GM19025 (cell line): ENCODE measurements at regions not wholly inside any gene's neighbourhood (a gene's known extent, or its start where the extent isn't known, plus 50 kb on each side); places are given as distances from the start of the nearest gene placed in this dataset.
"Not testable (repeated sequence)": the region's sequence is repeated elsewhere in the genome, so short reads cannot be mapped to it uniquely, and the experiment has no call there.

Experiments used
- ATAC-seq: cut with Tn5 transposase; IDR thresholded peaks from one replicate; pipeline ENCODE4 v1.9.1; 2021; ENCODE audit warnings: mild to moderate bottlenecking, low read depth, moderate library complexity; ENCODE audit not compliant: unreplicated experiment

- ATAC-seq = no peak
Observed at GRCh38 chr2:61634512-61634911, 96.4 kb upstream of the XPO1 start.

DNA sequence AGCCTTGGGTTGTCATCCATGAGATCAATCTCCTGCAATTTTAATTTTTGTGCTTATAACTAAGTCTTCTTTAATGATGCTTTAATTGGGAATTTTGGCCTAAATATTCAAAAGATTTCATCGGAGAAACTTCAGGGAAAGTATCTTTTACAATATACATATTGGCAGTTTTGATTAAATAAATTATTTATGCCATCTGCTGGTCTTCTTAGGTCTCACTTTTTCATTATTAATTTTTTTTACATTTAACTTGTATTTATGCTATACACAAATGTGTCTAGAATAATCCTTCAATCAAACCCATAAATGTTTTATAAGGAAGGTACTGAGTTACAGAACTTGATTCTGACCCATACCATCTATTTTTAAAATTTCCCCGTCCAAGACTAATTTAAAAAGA lies 95.1 kb upstream of the XPO1 start:
- no peak for ATAC-seq

DNA sequence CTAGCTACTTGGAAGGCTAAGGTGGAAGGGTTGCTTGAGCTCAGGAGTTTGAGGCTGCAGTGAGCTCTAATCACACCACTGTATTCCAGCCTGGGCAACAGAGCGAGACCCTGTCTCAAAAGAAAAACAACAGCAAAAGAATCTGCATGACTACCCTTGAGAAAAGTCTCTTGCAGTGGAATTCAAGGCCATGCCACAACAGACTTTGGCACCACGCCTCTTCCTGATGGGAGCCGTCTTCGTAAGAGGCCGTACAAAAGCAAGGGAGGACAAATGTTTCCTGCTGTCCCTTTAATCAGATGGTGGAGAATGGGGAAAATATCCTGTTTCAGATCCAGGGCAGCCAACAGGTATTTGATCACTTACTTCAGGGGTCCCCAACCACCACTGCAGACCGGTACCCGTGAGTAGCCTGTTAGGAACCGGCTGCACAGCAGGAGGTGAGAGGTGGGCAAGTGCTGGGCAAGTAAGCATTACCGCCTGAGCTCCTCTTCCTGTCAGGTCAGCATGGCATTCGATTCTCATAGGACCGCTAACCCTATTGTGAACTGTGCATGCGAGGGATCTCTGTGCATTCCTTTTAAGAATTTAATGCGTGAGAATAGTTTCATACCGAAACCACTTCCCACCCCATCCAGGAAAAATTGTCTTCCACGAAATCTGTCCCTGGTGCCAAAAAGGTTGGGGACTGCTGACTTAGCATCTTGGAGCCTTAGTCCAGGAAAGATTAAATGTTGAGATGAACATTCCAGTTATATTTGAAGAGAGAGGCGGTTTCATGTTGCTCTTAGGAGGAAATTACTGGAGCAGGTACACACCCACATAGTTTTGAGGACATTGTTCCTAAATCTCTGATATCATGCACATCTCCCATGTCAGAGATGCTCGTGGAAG lies 94.4 kb upstream of the XPO1 start:
- ATAC-seq = no peak

GRCh38 chr2:61631321-61631720 lies 93.2 kb upstream of the XPO1 start:
- ATAC-seq = no peak

- ATAC-seq = no peak
Observed at GRCh38 chr2:61626827-61627226, 88.7 kb upstream of the XPO1 start.

- ATAC-seq = no peak
Observed at GRCh38 chr2:61623747-61624146, 85.6 kb upstream of the XPO1 start.

DNA sequence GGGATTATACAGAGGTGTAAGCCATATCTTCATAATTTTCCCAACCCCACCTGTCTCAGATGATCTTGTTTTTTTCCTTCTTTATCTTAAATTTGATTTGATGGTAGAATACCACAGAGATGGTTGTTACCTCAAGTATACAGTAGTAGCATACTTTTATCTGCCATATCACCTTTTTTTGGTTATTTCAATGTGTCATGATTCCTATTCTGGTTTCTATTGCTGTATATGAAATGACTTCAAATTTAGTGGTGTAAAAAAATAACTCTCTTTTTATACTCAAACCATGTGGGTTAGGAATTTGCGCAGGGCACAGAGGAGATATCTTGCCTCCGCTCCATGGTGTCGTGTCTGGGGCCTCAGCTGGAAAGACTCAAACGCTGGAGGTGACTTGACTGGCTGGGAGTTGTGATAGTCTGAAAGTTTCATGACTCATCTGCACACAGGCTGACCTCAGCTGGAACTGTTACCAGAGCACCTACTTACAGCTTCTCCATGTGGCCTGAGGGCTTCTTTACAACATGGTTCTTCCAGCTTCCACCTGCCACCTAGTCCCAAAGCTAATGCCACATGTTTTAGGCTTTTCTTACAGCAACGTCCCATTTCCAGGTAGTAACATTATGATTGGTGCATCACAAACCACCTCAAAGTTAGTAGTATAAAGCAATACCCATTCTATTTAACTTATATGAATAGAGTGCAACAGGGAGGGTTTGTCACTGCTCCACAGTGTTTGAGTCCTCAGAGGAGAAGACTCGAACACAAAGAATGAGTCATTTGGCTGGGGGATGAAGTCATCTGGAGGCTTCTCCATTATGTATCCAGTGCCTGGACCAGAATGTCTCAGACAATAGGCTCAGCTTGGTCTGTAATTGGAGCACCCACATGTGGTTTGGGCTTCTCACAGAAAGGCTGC lies 82.3 kb upstream of the XPO1 start:
- no peak for ATAC-seq

GRCh38 chr2:61619561-61619960 lies 81.4 kb upstream of the XPO1 start:
- ATAC-seq = no peak

DNA sequence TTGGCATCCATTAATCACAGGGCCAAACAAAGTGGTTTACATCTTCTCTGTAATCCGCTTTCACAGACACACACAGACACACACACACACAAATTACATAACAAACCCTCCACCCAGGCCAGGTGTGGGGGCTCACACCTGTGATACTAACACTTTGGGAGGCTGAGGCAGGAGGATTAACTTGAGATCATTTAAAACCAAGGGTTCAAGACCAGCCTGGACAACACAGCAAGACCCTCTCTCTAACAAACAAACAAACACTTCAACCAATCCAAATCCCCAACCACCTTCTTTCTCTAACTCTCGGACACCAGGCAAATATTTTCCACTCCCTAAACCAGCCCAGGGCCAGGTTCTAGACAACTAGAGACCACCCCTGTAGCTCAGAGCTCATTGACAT lies 79.5 kb upstream of the XPO1 start:
- no peak for ATAC-seq

GRCh38 chr2:61605245-61605644 lies 67.1 kb upstream of the XPO1 start:
- no peak for ATAC-seq

- ATAC-seq = no peak
Observed at GRCh38 chr2:61604433-61604832, 66.3 kb upstream of the XPO1 start.

GRCh38 chr2:61598515-61599156 lies 60.5 kb upstream of the XPO1 start:
- ATAC-seq = not testable (repeated sequence)

DNA sequence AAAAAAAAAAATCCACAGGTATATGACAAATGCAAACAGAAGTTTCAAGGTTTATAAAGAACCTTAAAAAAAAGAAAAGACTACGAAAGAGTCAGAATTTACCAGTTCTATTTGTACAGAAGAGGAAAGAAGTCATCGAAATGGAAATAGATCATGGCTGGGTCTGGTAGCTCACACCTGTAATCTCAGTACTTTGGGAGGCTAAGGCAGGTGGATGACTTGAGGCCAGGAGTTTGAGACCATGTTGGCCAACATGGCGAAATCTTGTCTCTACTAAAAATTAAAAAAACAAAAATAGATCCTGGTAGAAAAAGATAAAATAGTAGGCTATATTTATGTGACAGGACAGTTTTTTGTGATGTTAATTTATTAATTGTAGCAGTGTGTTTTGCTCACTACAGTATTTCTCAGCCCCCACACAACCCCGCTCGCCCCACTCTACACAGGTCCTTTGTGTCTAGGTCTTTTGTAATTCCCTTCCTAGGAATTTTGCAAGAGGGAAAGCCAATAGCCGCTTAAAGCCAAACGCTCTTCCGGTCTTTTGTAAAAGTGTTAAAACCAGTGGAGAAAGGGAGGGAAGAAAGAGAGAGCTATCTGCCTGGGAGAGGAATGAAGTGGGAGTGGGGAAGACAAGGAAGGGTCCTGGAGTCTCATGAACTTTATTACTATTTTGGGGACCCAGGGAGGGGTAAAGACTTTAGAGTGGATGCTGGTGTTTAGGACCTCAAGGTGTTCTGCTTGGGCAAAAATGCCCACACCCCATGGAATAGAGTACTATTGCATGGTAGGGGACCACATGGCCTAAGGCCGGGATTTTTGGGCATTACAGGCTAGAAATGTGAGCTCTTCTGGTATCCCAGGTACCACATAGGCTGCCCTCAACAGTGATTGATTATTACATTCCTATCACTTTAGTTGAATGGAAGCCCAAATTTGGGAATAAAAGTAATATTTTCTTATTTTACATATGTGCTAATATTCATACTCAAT lies 59.4 kb upstream of the XPO1 start:
- ATAC-seq = no peak

GRCh38 chr2:61594201-61594600 lies 56.0 kb upstream of the XPO1 start:
- not testable (repeated sequence) for ATAC-seq

- ATAC-seq = not testable (repeated sequence)
Observed at GRCh38 chr2:61593648-61594047, 55.5 kb upstream of the XPO1 start.

GRCh38 chr2:61590214-61590613 lies 52.1 kb upstream of the XPO1 start:
- no peak for ATAC-seq

- ATAC-seq = no peak
Observed at GRCh38 chr2:61588566-61588965, 50.4 kb upstream of the XPO1 start.
